ENCODE measurements at regions not wholly inside any gene's neighbourhood (a gene's known extent, or its start where the extent isn't known, plus 50 kb on each side); places are given as distances from the start of the nearest gene placed in this dataset.

GRCh38 chr2:146228466-146229058 lies 1616.3 kb upstream of the ACVR2A start:
- no peak for DNase-seq (ENCODE audit: low read depth in 2 of 2, low spot score in 1 of 2)

- no peak for DNase-seq (ENCODE audit: low read depth in 2 of 2, low spot score in 1 of 2)
Observed at GRCh38 chr2:146228020-146228393, 1616.8 kb upstream of the ACVR2A start.

GRCh38 chr2:146227152-146228019 lies 1617.4 kb upstream of the ACVR2A start:
- no peak for DNase-seq (ENCODE audit: low read depth in 2 of 2, low spot score in 1 of 2)

- DNase-seq (ENCODE audit: low read depth in 2 of 2, low spot score in 1 of 2), result no peak
Observed at GRCh38 chr2:146226077-146226476, 1618.8 kb upstream of the ACVR2A start.

GRCh38 chr2:146221826-146222225 lies 1623.0 kb upstream of the ACVR2A start:
- no peak for DNase-seq (ENCODE audit: low read depth in 2 of 2, low spot score in 1 of 2)

GRCh38 chr2:146220957-146221356 lies 1623.9 kb upstream of the ACVR2A start:
- no peak for DNase-seq (ENCODE audit: low read depth in 2 of 2, low spot score in 1 of 2)

- DNase-seq (ENCODE audit: low read depth in 2 of 2, low spot score in 1 of 2), result no peak
Observed at GRCh38 chr2:146214394-146214929, 1630.4 kb upstream of the ACVR2A start.

- no peak for DNase-seq (ENCODE audit: low read depth in 2 of 2, low spot score in 1 of 2)
Observed at GRCh38 chr2:146213674-146214073, 1631.2 kb upstream of the ACVR2A start.

GRCh38 chr2:146212602-146213001 lies 1632.2 kb upstream of the ACVR2A start:
- DNase-seq (ENCODE audit: low read depth in 2 of 2, low spot score in 1 of 2), result no peak

- no peak for DNase-seq (ENCODE audit: low read depth in 2 of 2, low spot score in 1 of 2)
Observed at GRCh38 chr2:146209842-146210275, 1635.0 kb upstream of the ACVR2A start.

GRCh38 chr2:146207901-146208300 lies 1636.9 kb upstream of the ACVR2A start:
- no peak for DNase-seq (ENCODE audit: low read depth in 2 of 2, low spot score in 1 of 2)

GRCh38 chr2:146207417-146207816 lies 1637.4 kb upstream of the ACVR2A start:
- no peak for DNase-seq (ENCODE audit: low read depth in 2 of 2, low spot score in 1 of 2)

- DNase-seq (ENCODE audit: low read depth in 2 of 2, low spot score in 1 of 2), result no peak
Observed at GRCh38 chr2:146203064-146203624, 1641.7 kb upstream of the ACVR2A start.

- DNase-seq (ENCODE audit: low read depth in 2 of 2, low spot score in 1 of 2), result no peak
Observed at GRCh38 chr2:146193619-146194018, 1651.2 kb upstream of the ACVR2A start.

GRCh38 chr2:146189541-146189940 lies 1655.3 kb upstream of the ACVR2A start:
- DNase-seq (ENCODE audit: low read depth in 2 of 2, low spot score in 1 of 2), result no peak

GRCh38 chr2:146173934-146174333 lies 1654.0 kb upstream of the ZEB2 start:
- DNase-seq (ENCODE audit: low read depth in 2 of 2, low spot score in 1 of 2), result no peak

GRCh38 chr2:146161256-146161882 lies 1641.5 kb upstream of the ZEB2 start:
- no peak for DNase-seq (ENCODE audit: low read depth in 2 of 2, low spot score in 1 of 2)

GRCh38 chr2:146158072-146158674 lies 1638.3 kb upstream of the ZEB2 start:
- DNase-seq (ENCODE audit: low read depth in 2 of 2, low spot score in 1 of 2), result no peak

- no peak for DNase-seq (ENCODE audit: low read depth in 2 of 2, low spot score in 1 of 2)
Observed at GRCh38 chr2:146147448-146148012, 1627.6 kb upstream of the ZEB2 start.

GRCh38 chr2:146143971-146144370 lies 1624.1 kb upstream of the ZEB2 start:
- no peak for DNase-seq (ENCODE audit: low read depth in 2 of 2, low spot score in 1 of 2)

- DNase-seq (ENCODE audit: low read depth in 2 of 2, low spot score in 1 of 2), result no peak
Observed at GRCh38 chr2:146138820-146139219, 1618.9 kb upstream of the ZEB2 start.

Data from stimulated activated CD8-positive, alpha-beta memory T cell treated with anti-CD3 and anti-CD28 coated beads, Interleukin-4, amount 100 ng/mL, for 1 hour (primary cell).